Activated T-helper 17 cell treated with anti-CD3 and anti-CD28 coated beads, Interleukin-2, amount 50 U/mL, for 72 hours (primary cell): ENCODE measurements at regions not wholly inside any gene's neighbourhood (a gene's known extent, or its start where the extent isn't known, plus 50 kb on each side); places are given as distances from the start of the nearest gene placed in this dataset.
"Not testable (repeated sequence)": the region's sequence is repeated elsewhere in the genome, so short reads cannot be mapped to it uniquely, and the experiment has no call there.

ENCODE experiments used
- ATAC-seq: fragments of 150-1000 bp; cut with Tn5 transposase; replicated peaks from 2 replicates; pipeline ENCODE4 v1.10.0; 2021; ENCODE audit warnings: mild to moderate bottlenecking, moderate library complexity
- H3K27ac Mint-ChIP-seq: one replicate; pipeline ENCODE4 v1.8.0; 2022; ENCODE audit warnings: mixed read lengths
- H3K27me3 Mint-ChIP-seq: one replicate; pipeline ENCODE4 v1.8.0; 2022; ENCODE audit warnings: mixed read lengths
- H3K36me3 Mint-ChIP-seq: one replicate; pipeline ENCODE4 v1.8.0; 2022; ENCODE audit warnings: low read depth, mild to moderate bottlenecking, mixed read lengths
- H3K4me1 Mint-ChIP-seq: one replicate; pipeline ENCODE4 v1.8.0; 2022; ENCODE audit warnings: mixed read lengths
- H3K4me3 Mint-ChIP-seq: one replicate; pipeline ENCODE4 v1.8.0; 2022; ENCODE audit warnings: mild to moderate bottlenecking, mixed read lengths
- H3K9me3 Mint-ChIP-seq: one replicate; pipeline ENCODE4 v1.8.0; 2022; ENCODE audit warnings: mixed read lengths

GRCh38 chr5:90338712-90339372, 70.7 kb downstream of the CETN3 start:
- H3K4me1 Mint-ChIP-seq, result no peaks in the 10 kb centered on the region
- H3K4me3 Mint-ChIP-seq, result no peak overlapping the region
- H3K36me3 Mint-ChIP-seq, result no peaks in the 10 kb centered on the region
- H3K27ac Mint-ChIP-seq, result no peak overlapping the region
- no peak for ATAC-seq
- peaks cover 7% of the 10 kb centered on the region for H3K27me3 Mint-ChIP-seq
- H3K9me3 Mint-ChIP-seq, result no peaks in the 10 kb centered on the region

- H3K27me3 Mint-ChIP-seq, result peaks cover 11% of the 10 kb centered on the region
- peaks cover under 1% of the 10 kb centered on the region for H3K9me3 Mint-ChIP-seq
- H3K27ac Mint-ChIP-seq, result no peak overlapping the region
- no peaks in the 10 kb centered on the region for H3K36me3 Mint-ChIP-seq
- no peak for ATAC-seq
- H3K4me1 Mint-ChIP-seq, result no peaks in the 10 kb centered on the region
- H3K4me3 Mint-ChIP-seq, result no peak overlapping the region
These were observed 72.0 kb downstream of the CETN3 start for GRCh38 chr5:90337449-90338052.

DNA sequence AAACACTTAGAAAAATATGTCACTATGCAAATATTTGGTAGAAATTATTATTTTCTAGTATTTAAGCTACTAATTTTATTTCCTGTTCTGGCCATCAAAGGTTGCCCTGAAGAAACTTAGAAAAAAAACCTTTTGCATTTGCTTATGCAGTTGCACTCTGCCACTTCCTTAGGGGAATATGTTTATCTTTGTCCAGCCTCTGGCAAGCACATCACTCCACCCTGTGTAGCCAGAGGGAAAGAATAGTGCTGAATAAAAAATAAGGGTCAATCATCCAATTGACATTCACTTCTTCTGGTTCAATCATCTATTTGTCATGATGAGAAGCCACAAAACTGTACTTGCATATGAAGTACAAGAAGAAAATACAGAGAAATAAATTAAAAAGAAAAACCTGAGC, 72.8 kb downstream of the CETN3 start:
- Mint-ChIP-seq H3K9me3 (peaks cover 3% of the 10 kb centered on the region), H3K36me3 (no peaks in the 10 kb centered on the region), H3K27me3 (peaks cover 14% of the 10 kb centered on the region), H3K27ac (no peak overlapping the region), H3K4me3 (no peak overlapping the region), H3K4me1 (no peaks in the 10 kb centered on the region)
- ATAC-seq, result no peak

- Mint-ChIP-seq H3K4me1 (no peaks in the 10 kb centered on the region), H3K27ac (no peak overlapping the region), H3K9me3 (peaks cover 3% of the 10 kb centered on the region), H3K36me3 (no peaks in the 10 kb centered on the region), H3K27me3 (peaks cover 14% of the 10 kb centered on the region), H3K4me3 (no peak overlapping the region)
- no peak for ATAC-seq
These were observed 74.8 kb downstream of the CETN3 start for GRCh38 chr5:90334741-90335140.

DNA sequence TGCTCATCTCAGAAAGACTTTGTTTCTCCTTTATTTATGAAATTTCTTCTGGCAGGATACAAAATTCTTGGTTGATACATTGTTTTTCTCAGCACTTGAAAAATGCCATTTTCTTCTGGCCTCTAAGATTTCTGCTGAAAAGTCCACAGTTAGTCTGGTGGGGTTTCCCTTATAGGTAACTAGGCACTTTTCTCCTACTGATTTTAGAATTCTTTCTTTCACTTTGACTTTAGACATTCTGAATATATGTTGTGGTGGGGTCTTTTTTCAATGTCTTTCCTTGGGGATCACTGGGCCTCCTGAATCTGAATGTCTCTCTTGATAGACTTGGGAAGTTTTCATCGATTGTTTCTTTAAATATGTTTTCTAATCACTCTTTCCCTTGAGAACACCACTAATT, 79.6 kb downstream of the CETN3 start:
- H3K4me1 Mint-ChIP-seq, result no peaks in the 10 kb centered on the region
- H3K36me3 Mint-ChIP-seq, result no peaks in the 10 kb centered on the region
- H3K27ac Mint-ChIP-seq, result no peak overlapping the region
- H3K9me3 Mint-ChIP-seq, result peaks cover 3% of the 10 kb centered on the region
- H3K4me3 Mint-ChIP-seq, result no peak overlapping the region
- no peak for ATAC-seq
- peaks cover 18% of the 10 kb centered on the region for H3K27me3 Mint-ChIP-seq

DNA sequence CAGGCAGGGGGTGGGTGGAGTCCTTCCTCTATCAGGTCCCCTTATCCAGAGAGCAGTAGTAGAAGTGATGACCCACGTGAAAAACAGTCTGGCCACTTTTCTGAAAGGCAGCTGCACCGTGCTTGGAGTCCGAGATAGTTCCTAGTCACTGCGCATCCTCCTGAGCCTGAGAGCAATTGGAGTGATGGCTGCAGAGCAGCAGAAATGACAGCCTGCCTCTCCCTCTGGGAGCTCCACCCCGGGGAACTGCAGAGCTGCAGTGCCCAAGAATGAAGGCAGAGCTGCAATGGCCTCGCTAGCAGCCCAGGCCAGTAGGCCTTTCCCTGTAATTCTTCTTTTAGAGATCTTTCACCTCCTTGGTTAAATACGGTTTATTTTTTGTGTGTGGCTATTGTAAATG, 82.6 kb downstream of the CETN3 start:
- Mint-ChIP-seq H3K9me3 (no peaks in the 10 kb centered on the region), H3K4me3 (no peak overlapping the region), H3K27ac (no peak overlapping the region), H3K27me3 (peaks cover 11% of the 10 kb centered on the region), H3K4me1 (no peaks in the 10 kb centered on the region), H3K36me3 (no peaks in the 10 kb centered on the region)
- no peak for ATAC-seq

DNA sequence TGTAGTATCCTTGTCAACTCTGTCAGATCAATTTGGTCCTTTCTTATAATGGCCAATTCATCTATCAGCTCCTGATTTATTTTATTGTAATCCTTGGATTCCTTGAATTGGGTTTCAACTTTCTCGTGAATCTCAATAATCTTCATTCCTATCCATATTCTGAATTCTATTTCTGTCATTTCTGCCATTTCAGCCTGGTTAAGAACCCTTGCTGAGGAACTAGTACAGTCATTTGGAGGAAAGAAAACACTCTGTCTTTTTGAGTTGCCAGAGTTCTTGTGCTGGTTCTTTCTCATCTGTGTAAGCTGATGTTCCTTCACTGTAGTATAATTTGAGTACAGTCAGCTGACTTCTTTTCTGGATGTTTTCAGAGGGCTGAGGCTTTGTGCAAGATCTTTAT, 84.5 kb downstream of the CETN3 start:
- Mint-ChIP-seq H3K9me3 (no peaks in the 10 kb centered on the region), H3K27me3 (peaks cover 14% of the 10 kb centered on the region), H3K36me3 (no peaks in the 10 kb centered on the region), H3K4me1 (no peaks in the 10 kb centered on the region), H3K27ac (no peak overlapping the region), H3K4me3 (no peak overlapping the region)
- no peak for ATAC-seq

GRCh38 chr5:90320348-90320747, 89.2 kb downstream of the CETN3 start:
- not testable (repeated sequence) for H3K4me1 Mint-ChIP-seq, H3K36me3 Mint-ChIP-seq

GRCh38 chr5:90312027-90312426, 97.5 kb downstream of the CETN3 start:
- Mint-ChIP-seq H3K4me1 (no peaks in the 10 kb centered on the region), H3K9me3 (no peaks in the 10 kb centered on the region), H3K4me3 (no peak overlapping the region), H3K36me3 (no peaks in the 10 kb centered on the region), H3K27me3 (no peaks in the 10 kb centered on the region), H3K27ac (no peak overlapping the region)
- ATAC-seq, result no peak

More at GRCh38 chr5:90320348-90320747, 89.2 kb downstream of the CETN3 start:
- H3K27ac Mint-ChIP-seq, H3K9me3 Mint-ChIP-seq, ATAC-seq, H3K27me3 Mint-ChIP-seq, H3K4me3 Mint-ChIP-seq: not testable (repeated sequence)

DNA sequence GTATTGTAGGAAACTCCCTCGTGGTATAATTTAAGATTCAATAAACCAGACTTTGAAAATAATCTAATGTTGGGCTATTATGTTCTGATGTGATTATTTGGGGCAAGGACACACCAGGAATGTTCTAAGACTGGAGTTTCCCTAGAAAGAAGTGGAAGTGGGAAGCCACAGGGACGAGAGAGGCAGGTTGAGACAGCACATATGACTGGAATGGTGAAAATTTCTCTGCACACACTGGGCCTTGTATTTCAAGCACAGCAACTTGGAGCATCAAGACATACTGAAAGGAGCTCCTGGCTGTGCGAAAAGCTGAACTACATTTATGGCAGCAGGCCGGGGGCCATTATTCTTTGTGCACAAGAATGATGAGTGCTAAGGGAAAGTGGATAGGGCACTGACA, 98.2 kb downstream of the CETN3 start:
- H3K36me3 Mint-ChIP-seq, result no peaks in the 10 kb centered on the region
- ATAC-seq, result no peak
- no peaks in the 10 kb centered on the region for H3K27me3 Mint-ChIP-seq
- H3K27ac Mint-ChIP-seq, result no peak overlapping the region
- no peaks in the 10 kb centered on the region for H3K4me1 Mint-ChIP-seq
- no peaks in the 10 kb centered on the region for H3K9me3 Mint-ChIP-seq
- no peak overlapping the region for H3K4me3 Mint-ChIP-seq

DNA sequence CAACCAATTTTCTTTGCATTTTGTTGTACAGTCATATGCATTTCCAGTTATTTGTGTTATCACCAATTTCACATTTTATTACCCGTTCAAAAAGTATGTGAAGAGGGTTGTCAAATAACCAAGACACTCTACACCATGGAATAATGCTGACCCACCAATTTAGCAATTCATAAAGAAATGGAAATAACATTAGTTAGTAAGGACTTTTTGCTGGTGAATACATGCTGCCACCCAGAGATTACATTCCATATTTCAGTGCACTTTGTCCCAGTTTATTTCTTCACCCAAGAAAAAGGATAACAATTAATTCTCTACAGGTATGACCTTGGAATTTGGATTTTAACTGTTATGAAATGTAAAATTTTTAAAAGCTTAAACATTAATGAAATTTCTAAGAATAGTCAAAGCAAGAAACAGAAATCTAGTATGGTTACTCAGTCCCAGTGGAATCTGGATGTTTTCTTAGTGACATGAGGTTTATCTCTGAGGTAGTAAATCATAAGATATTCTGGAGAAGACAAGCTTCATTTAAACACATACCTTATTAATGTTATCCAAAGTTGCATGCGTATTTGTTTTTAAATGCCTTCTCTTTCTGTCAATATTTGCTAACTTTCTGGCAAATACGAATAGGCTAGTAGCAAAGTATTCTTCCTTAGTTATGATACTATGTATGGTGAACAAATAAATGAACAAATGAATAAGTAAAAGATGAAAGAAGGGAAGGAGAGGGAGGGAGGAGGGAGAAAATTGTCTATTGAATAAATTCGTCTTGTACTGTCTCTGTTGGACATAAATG, 100.6 kb downstream of the CETN3 start:
- H3K4me3 Mint-ChIP-seq, result no peak overlapping the region
- no peaks in the 10 kb centered on the region for H3K27me3 Mint-ChIP-seq
- H3K36me3 Mint-ChIP-seq, result no peaks in the 10 kb centered on the region
- H3K4me1 Mint-ChIP-seq, result no peaks in the 10 kb centered on the region
- H3K9me3 Mint-ChIP-seq, result no peaks in the 10 kb centered on the region
- no peak for ATAC-seq
- no peak overlapping the region for H3K27ac Mint-ChIP-seq

DNA sequence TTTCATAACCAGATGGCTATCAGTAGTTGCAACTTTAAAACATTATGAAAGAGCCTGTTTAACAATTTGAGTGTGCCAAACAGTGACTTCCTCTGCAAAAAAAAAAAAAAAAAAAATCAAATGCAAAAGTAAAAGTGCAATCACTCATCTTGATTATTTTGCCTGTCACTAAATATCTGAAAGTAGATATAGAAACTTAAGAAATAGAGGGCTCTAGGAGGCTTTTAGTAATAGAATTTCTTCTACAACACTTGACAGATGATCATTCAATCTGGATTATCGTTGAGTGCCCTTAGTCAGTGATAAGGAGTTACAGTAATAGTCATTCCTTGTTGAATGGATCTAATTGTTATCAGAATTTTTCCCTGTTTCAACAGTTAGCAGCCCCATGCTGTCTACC, 101.8 kb downstream of the CETN3 start:
- Mint-ChIP-seq H3K36me3 (no peaks in the 10 kb centered on the region), H3K9me3 (no peaks in the 10 kb centered on the region), H3K4me1 (no peaks in the 10 kb centered on the region), H3K27ac (no peak overlapping the region), H3K27me3 (no peaks in the 10 kb centered on the region), H3K4me3 (no peak overlapping the region)
- ATAC-seq, result no peak

GRCh38 chr5:90307322-90307721, 102.2 kb downstream of the CETN3 start:
- Mint-ChIP-seq H3K4me1 (no peaks in the 10 kb centered on the region), H3K9me3 (no peaks in the 10 kb centered on the region), H3K4me3 (no peak overlapping the region), H3K27ac (no peak overlapping the region), H3K36me3 (no peaks in the 10 kb centered on the region), H3K27me3 (no peaks in the 10 kb centered on the region)
- no peak for ATAC-seq

- Mint-ChIP-seq H3K27me3 (peaks cover 4% of the 10 kb centered on the region), H3K36me3 (no peaks in the 10 kb centered on the region), H3K9me3 (no peaks in the 10 kb centered on the region), H3K27ac (no peak overlapping the region), H3K4me3 (no peak overlapping the region), H3K4me1 (no peaks in the 10 kb centered on the region)
- no peak for ATAC-seq
These were observed 102.9 kb downstream of the CETN3 start for GRCh38 chr5:90306613-90307012.

- H3K36me3 Mint-ChIP-seq, result no peaks in the 10 kb centered on the region
- H3K27ac Mint-ChIP-seq, result no peak overlapping the region
- no peaks in the 10 kb centered on the region for H3K9me3 Mint-ChIP-seq
- H3K27me3 Mint-ChIP-seq, result peaks cover 4% of the 10 kb centered on the region
- H3K4me3 Mint-ChIP-seq, result no peak overlapping the region
- H3K4me1 Mint-ChIP-seq, result no peaks in the 10 kb centered on the region
- ATAC-seq, result no peak
These were observed 104.4 kb downstream of the CETN3 start for GRCh38 chr5:90305041-90305720.
